PC-9 (cell line): ENCODE measurements at regions not wholly inside any gene's neighbourhood (a gene's known extent, or its start where the extent isn't known, plus 50 kb on each side); places are given as distances from the start of the nearest gene placed in this dataset.

Experiments used
- EZH2 ChIP-seq: fragments of 200-600 bp; sonication (generic); IDR thresholded peaks from 2 replicates; pipeline ENCODE4 v1.8.0; 2017; ENCODE audit warnings: antibody characterized with exemption, low read depth
- TF ChIP-seq, protein P1 (sequence below): fragments of 200-600 bp; sonication (generic); conservative IDR thresholded peaks from 2 replicates; pipeline ENCODE4 v1.6.1; 2017; ENCODE audit warnings: mixed run types, antibody characterized with exemption, mild to moderate bottlenecking, moderate library complexity

GRCh38 chr2:167851876-167852275 is 395.5 kb downstream of the STK39 start:
- TF ChIP-seq, protein P1, sequence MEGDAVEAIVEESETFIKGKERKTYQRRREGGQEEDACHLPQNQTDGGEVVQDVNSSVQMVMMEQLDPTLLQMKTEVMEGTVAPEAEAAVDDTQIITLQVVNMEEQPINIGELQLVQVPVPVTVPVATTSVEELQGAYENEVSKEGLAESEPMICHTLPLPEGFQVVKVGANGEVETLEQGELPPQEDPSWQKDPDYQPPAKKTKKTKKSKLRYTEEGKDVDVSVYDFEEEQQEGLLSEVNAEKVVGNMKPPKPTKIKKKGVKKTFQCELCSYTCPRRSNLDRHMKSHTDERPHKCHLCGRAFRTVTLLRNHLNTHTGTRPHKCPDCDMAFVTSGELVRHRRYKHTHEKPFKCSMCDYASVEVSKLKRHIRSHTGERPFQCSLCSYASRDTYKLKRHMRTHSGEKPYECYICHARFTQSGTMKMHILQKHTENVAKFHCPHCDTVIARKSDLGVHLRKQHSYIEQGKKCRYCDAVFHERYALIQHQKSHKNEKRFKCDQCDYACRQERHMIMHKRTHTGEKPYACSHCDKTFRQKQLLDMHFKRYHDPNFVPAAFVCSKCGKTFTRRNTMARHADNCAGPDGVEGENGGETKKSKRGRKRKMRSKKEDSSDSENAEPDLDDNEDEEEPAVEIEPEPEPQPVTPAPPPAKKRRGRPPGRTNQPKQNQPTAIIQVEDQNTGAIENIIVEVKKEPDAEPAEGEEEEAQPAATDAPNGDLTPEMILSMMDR, result no peak
- TF ChIP-seq EZH2, result no peak
